GM19043 (cell line): ENCODE measurements at regions not wholly inside any gene's neighbourhood (a gene's known extent, or its start where the extent isn't known, plus 50 kb on each side); places are given as distances from the start of the nearest gene placed in this dataset.
"Not testable (repeated sequence)": the region's sequence is repeated elsewhere in the genome, so short reads cannot be mapped to it uniquely, and the experiment has no call there.

ENCODE experiments used
- ATAC-seq: cut with Tn5 transposase; IDR thresholded peaks from one replicate; pipeline ENCODE4 v1.9.1; 2021; ENCODE audit warnings: low read depth; ENCODE audit not compliant: unreplicated experiment

DNA sequence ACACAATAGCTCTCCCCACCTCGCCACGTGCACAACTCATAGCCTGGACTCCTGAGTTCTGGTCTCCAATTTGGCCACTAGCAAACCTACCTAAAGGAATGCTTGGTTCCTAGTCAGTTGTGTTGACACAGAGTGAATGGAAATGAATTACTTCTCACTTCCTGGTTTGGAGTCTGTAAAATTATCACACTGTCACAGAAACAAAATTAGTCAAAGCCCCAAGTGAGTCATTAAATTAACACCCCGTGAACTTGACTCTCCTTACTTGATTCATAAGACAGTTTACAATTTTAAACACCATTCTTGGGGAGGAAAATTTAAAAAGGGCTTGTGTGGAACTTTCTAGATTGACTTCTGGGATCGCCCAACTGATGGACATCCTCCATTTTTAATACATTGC, 276.2 kb upstream of the CTNNB1 start:
- no peak for ATAC-seq

DNA sequence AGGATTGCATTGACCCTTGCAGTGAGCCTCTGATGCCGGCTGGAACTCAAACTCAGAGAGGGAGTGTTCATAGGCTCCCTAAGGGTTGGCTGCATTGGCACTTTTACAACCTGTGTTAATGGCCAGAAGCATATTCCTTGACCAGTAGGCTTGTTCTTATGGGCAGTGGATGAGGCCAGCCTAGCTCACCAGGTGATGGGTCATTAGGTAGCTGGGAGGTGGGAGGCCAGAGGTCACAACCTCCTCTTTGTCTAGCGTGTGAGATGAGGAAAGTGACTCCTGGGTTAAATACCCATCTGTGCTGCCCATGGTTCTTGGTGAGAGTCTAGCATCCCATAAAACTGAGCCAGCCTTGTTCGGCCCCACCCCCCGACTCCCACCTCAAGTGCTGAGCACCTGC, 275.7 kb upstream of the CTNNB1 start:
- no peak for ATAC-seq

DNA sequence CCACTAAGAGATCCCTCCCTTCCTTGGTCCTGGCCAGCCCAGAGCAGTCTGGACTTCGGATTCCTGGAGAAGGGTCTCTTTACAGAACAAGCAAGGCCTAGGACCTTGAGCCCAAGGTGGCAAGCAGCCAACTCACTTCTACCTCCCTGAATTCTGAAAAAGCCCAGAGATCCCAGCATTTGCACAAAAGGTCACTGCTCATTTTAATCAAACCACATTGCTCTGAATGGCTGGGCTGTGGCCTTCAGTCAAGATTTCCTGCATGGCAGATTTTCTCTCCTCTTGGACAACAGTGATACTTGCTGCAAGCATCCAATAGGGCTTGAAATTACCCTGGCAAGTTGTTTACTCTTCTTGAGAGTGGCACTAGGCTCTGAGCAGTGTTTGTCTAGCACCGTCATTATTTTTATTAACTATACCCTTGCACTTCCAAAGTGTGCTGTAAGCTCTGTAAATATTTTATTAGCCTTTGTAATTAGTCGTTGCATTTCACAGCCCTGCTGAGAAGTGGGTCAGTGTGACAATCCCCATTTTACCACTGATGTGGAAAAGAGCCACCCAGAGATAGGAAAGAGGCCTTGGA, 274.7 kb upstream of the CTNNB1 start:
- no peak for ATAC-seq

DNA sequence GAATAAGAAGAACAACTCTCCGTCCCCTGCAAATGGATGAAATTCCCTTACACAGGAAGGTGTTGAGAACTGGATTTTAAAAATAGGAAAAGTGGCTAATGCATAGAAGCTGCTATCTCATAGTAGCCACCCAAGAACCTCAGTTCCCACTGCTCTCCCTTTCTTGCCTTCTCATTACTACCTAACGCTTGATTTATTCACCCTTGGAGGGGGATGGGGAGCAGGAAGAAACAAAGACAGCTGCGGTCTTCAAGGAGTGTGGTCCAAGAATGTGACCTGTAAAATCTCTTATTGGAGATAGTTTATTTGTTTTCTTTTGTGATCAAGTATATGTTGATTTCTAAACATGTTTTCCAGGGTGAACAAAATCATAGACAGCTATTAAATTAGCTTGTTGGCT, 274.1 kb upstream of the CTNNB1 start:
- ATAC-seq: no peak

DNA sequence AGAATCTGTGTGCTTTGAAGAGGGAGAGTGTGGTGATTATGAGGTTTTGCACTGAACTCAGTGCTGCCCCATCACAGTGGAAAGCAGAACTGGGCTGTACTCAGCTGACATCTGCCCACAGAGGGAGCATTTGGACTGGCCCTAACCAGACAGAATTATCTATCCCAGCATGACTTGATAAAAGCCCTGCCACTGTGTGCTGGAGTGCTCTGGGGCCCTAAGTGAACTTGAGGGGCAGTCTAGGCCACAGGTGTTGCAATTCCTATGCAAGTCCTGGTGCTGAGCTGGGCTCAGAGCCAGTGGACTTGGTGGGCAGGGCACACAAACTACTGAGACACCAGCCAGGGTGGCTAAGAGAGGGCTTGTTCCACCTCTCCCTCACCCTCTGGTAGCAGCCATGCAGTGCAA, 269.2 kb upstream of the CTNNB1 start:
- no peak for ATAC-seq

DNA sequence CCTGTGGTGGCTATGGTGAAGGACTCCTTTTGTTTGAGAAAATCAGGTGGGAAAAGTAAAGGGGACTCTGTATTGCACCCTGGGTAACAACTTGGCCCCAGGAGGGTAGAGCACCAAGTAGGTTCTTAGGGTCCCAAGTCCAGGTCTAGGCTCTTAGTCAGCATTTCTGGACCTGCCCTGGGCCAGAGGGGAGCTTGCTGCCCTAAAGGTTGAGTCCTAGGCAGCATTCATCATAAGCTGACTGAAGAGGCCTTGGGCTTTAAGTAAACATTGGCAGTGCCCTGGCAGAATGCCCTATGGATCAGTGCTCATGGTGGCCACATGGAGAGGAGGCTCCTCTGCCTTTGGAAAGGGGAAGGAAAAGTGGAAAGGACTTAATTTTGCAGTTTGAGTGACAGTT, 268.5 kb upstream of the CTNNB1 start:
- no peak for ATAC-seq

DNA sequence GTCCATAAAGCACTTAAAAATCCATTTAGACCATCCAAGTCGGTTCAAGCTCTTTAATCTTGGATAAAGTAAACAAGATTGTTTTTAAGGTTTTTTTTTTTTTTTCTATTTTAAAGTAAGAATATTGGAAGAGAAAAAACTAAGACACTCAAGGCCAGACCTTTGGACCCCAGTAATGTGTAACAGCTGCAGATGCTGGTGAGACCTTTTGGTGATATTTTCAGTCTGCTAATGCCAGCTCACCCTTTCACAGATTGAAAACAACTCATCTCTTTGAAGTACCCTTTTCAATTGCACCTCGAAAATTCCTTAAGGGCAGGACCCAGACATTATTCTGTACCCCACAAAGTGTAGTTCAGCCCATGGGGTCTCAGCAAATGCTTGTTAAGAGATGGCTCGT, 260.7 kb upstream of the CTNNB1 start:
- no peak for ATAC-seq

DNA sequence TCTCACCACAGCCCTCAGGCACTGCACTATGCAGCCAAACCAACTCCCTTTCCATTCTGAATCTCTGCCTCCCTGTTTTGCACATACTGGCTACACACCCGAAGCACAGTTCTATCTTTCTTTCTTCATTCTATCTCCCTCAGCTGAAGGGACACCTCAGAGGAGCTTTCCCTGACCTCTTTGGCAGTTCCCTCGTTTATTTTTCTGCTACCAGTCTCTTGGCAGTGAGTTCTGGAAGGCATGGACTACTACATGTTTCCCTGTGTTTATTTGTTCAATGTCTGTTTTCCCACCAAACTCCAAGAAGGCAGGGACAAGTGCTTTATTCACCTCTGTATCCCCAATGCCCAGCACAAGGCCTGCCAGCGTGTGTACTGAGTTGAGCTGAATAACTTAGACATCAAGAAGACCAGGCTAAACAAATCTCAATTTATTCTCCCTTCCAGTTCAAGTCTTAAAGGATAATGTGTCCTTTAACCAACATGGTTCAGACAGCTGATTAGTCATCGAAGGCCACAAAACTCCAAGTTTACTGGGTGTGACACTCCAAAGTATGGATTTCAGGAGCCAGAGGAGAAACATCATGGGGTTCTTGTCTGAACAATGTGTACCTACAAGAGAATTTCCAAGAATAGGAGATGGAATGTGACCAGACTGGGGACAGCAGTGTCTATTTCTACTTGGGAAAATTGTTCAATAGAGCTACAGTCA, 260.1 kb upstream of the CTNNB1 start:
- no peak for ATAC-seq

DNA sequence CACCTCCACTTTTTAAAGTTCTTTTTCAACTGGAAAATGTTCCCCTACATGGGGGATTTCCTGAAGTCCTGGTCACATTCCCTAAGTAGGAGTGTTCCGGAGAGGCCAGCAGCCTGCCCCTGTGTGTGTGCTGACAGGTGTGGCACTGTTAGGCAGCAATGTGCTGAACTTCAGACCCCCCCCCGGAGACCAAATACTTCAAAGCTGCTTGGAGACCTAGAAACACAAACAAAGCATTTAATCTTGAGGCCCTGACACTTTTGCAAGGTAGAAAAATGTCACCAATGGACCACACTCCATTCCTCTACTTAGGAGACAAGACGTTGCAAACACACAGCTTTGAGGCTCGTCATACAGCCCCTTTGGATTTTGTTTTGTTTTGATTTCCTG, 259.6 kb upstream of the CTNNB1 start:
- no peak for ATAC-seq

DNA sequence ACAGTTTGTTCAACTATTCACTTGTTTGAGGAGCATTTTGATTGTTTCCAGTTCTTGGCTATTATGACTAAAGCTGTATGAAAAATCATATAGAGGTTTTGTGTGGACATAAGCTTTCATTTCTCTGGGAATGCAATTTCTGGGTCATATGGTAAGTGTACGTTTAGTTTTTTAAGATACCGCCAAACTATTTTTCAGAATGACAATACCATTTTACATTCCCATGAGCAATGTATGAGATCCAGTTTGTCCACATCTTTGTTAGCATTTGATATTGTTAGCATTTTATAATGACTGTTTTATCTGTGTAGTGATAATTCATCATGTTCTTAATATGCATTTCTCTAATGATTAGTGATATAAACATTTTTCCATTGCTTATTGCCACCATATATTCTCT, 258.7 kb upstream of the CTNNB1 start:
- no peak for ATAC-seq

DNA sequence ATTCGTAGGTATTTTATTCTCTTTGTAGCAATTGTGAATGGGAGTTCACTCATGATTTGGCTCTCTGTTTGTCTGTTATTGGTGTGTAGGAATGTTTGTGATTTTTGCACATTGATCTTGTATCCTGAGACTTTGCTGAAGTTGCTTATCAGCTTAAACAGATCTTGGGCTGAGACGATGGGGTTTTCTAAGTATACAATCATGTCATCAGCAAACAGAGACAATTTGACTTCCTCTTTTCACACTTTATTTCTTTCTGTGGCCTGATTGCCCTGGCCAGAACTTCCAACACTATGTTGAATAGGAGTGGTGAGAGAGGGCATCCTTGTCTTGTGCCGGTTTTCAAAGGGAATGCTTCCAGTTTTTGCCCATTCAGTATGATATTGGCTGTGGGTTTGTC, 252.3 kb upstream of the CTNNB1 start:
- not testable (repeated sequence) for ATAC-seq

DNA sequence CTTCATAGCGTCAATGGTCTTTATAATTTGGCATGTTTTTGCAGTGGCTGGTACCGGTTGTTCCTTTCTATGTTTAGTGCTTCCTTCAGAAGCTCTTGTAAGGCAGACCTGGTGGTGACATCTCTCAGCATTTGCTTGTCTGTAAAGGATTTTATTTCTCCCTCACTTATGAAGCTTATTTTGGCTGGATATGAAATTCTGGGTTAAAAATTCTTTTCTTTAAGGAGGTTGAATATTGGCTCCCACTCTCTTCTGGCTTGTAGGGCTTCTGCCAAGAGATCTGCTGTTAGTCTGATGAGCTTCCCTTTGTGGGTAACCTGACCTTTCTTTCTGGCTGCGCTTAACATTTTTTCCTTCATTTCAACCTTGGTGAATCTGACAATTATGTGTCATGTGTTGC, 250.0 kb upstream of the CTNNB1 start:
- ATAC-seq: not testable (repeated sequence)

DNA sequence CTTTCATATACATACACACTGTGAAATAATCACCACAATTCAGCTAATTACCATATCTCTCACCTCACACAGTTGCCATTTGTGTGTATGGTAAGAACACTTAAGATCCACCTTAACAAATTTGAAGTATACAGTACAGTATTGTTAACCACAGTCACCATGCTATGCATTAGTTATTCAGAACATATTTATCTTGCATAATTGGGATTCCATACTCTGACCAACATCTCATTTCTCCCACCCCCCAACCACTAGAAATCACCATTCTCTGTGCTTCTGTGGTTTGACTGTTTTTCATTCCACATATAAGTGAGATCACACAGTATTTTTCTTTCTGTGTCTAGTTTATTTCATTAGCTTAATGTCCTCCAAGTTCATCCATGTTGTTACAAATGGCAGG, 247.7 kb upstream of the CTNNB1 start:
- ATAC-seq: no peak

DNA sequence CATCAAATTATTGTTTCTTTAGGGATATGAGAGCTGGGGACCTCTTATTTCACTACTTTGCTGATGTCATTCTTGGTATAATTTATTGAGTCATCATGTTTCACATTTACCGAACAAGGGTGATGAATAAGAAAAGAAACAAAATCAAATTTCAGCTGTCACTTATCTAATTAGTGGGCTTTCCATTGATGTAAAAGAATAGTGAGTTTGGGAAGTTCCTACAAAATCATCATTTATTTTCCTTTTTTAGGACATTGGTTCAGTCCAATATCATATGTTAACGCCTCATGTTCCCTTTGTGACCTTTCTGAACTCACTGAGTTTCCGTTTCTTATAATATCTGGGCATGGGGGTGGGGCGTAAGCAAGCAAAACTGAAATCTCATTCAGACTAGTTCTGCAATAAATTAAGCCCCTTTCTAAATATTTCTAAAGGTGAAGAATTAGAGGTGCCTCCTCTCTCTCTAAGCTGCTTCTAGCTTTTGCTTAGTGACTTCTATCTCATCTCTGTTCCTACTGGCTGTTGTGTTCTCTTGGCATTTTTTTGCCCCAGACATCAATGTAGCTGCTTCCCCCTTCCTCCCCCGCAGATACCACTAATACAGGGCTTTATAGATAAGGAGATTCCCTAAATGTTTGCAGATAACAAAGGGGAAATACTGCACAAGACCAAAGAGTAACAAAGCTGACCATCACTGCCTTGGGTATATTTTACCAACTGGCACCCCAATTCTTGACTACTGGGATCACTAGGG, 238.0 kb upstream of the CTNNB1 start:
- ATAC-seq: no peak

DNA sequence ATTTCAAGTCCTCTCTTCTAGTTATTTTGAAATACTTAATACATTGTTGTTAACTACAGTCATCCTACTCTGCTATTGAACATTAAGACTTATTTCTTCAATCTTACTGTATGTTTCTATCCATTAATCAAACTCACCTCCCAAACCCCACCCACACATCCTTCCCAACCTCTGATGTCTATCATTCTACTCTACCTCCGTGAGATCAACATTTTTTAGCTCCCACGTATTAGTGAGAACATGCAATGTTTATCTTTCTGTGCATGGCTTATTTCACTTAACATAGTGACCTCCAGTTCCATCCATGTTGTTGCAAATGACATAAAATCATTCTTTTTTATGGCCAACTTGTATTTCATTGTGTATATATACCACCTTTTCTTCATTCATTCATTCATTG, 236.6 kb upstream of the CTNNB1 start:
- ATAC-seq: no peak

DNA sequence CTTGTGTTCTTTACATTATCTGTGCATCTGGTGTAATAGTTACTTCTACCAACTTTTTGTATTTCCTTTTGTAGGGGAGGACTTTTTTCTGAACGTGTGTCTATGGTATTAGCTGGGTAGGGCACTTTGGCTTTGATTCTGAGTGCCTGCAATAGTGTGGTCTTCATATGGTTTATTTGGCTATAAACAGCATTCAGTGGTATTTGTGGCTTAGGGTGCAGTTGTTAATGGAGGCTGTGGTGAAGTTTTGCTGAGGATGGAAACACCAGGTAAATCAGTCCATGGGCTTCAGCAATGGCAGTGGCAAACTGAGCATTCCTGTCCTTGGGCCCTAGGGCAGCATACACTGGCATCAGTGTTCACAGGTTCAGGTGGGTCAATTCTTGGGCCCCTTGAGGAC, 230.6 kb upstream of the CTNNB1 start:
- no peak for ATAC-seq

DNA sequence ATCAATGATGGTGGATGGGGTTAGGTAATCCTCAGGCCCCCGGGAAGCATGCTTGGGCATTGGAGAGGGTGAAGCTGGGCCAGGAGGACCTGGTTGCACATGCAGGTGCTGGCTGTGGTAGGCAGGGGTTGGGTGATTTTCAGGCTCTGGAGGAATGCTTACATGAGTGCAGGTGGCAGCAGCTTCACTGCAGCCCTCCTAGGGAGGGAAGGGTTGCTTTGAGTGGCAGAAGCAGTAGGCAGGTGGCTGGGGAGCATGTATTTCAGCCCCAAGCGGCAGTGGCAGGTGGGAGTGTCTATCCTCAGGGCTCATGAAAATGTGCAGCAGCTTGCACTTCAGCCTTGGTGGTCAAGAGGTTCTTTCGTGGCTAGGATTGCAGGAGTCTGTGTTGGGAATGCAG, 230.0 kb upstream of the CTNNB1 start:
- ATAC-seq: no peak

DNA sequence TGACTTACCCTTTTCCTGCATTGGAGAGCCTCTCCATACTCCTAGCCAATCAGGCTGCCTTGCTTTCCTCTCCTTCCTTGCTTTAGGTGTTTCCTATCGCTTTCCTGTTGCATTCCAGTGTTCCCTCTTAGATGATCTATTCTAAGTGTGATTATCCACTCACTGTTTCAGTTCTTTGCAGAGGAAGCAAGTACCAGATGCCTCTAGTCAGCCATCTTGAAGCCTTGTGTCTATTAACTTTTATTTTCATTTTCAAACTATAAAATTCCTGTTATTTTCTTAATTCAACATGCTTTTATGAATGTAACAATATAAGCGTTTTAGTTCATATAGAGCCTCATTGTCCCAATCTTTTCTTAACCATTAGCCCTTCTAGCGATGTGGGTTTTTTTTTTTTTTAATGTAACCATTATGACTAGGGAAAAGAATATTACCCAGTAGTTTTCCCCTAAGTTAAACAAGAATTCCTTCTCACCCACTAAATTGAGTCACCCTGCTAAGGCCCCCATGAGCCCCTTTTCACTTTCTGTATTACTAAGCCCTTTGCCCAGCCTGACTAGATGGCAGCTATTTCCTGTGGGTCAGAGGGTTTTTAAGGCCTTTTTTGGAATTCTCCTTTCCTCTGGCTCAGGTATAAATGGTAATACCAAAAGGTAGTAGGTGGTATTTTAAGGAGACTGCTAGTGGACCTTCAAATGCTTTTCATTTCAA, 229.4 kb upstream of the CTNNB1 start:
- no peak for ATAC-seq

DNA sequence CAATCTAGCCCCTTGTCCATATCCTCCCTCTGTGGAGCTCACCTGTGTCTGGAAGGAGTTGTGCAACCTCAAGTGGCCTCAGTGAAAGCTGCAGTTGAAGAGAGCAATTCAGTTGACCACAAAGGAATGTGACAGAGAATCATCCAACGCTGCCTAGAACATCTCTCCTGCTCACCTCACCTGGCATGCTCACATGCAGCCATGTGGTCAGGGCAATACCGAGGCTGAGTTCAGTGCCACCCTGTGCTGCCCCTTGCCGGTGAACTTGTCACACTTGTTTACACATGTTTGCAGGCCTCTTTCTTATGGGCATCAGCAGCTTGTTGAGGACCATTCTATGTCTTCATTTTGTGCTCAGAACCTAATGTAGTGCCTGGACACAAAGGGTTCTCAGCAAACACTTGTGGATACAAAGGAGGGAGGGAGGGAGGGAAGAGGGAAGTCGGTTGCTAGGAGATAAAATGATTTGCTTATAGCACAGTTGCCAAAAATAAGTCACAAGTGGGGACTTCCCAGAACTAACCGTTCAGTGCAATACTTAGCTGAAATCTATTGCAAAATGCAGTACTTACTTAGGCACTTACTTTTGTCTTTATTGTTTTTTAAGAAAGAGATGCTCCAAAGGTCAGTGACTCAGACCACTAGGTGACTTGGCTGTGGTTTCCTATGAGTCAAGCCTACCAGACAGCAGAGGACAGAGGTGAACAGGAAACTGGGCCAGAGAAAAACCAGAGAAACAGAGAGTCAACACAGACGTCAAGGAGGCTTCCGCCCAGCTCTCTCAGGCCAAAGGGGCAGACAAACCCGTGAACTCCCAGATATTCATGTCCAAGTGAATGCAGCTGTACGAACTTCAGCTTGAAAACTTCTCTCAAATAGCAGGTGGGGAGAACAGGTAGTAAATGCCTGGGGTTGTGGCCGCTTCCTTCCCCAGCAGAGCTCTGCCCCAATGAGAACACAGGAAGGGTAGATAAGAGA, 227.8 kb upstream of the CTNNB1 start:
- peak; percentile 96 for ATAC-seq

DNA sequence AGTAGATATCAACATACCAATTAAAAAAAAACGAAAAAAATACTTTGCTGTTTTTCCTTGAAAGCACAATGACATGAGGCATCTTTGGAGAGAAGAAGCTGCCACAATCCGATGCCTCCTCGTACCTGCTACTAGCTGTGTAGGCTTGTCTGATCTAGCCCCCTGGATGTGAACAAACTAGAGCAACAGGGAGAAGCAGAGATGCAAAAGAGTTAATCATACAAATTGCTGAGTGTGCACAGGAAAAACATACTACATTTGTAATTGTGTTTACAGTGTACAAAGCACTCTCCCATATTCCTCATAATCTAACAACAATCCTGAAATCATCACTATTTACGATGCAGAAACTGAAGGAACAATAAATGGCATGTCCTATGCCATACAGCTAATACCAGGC, 227.0 kb upstream of the CTNNB1 start:
- no peak for ATAC-seq
